ENCODE measurements at regions not wholly inside any gene's neighbourhood (a gene's known extent, or its start where the extent isn't known, plus 50 kb on each side); places are given as distances from the start of the nearest gene placed in this dataset.

- no peaks in the 10 kb centered on the region for H3K27me3 Mint-ChIP-seq (ENCODE audit: insufficient read depth, unreplicated experiment)
- no peaks in the 10 kb centered on the region for H3K4me1 Mint-ChIP-seq (ENCODE audit: low read depth, unreplicated experiment)
- no TSS peak for BruUV-seq (replicated peaks)
- intact Hi-C loops (cut with micrococcal nuclease; ENCODE audit: unreplicated experiment): no loop called here
- Histone ChIP-seq H3K4me1 (no peaks in the 10 kb centered on the region), H3K9me3 (no peaks in the 10 kb centered on the region), H3K27me3 (replicated peaks; ENCODE audit: control insufficient read depth, insufficient read depth, low read length) (no peaks in the 10 kb centered on the region), H3K36me3 (ENCODE audit: control insufficient read depth, insufficient read depth, low read length) (no peaks in the 10 kb centered on the region), H3K4me3 (ENCODE audit: low read depth, low read length) (no peak overlapping the region)
- H3K27ac Mint-ChIP-seq (ENCODE audit: unreplicated experiment): no peak overlapping the region
- no peaks in the 10 kb centered on the region for H3K9me3 Mint-ChIP-seq (ENCODE audit: unreplicated experiment)
- no peak overlapping the region for H3K4me3 Mint-ChIP-seq (ENCODE audit: unreplicated experiment)
- CTCF ChIA-PET: no interaction called here
- TF ChIP-seq CTCF (IDR thresholded peaks at IDR 0.05; ENCODE audit: insufficient read depth in 1 of 2, low read depth in 1 of 2, low read length in 1 of 2, severe bottlenecking in 1 of 2, unreplicated experiment in 1 of 2): no peak
- no peaks in the 10 kb centered on the region for H3K36me3 Mint-ChIP-seq (ENCODE audit: insufficient read depth, unreplicated experiment)
- no peak for DNase-seq
- POLR2A ChIA-PET: no interaction called here
Observed at GRCh38 chr2:193222454-193222853, 1027.7 kb upstream of the TMEFF2 start.

GRCh38 chr2:193219413-193219812, 1024.7 kb upstream of the TMEFF2 start:
- H3K4me1 Mint-ChIP-seq (ENCODE audit: low read depth, unreplicated experiment): no peaks in the 10 kb centered on the region
- CTCF ChIA-PET: no interaction called here
- no peak for DNase-seq
- no TSS peak for BruUV-seq (replicated peaks)
- Histone ChIP-seq H3K27me3 (replicated peaks; ENCODE audit: control insufficient read depth, insufficient read depth, low read length) (no peaks in the 10 kb centered on the region), H3K36me3 (ENCODE audit: control insufficient read depth, insufficient read depth, low read length) (no peaks in the 10 kb centered on the region), H3K9me3 (no peaks in the 10 kb centered on the region), H3K4me1 (no peaks in the 10 kb centered on the region), H3K4me3 (ENCODE audit: low read depth, low read length) (no peak overlapping the region)
- no peaks in the 10 kb centered on the region for H3K27me3 Mint-ChIP-seq (ENCODE audit: insufficient read depth, unreplicated experiment)
- H3K27ac Mint-ChIP-seq (ENCODE audit: unreplicated experiment): no peak overlapping the region
- intact Hi-C loops (cut with micrococcal nuclease; ENCODE audit: unreplicated experiment): no loop called here
- H3K9me3 Mint-ChIP-seq (ENCODE audit: unreplicated experiment): no peaks in the 10 kb centered on the region
- TF ChIP-seq CTCF (IDR thresholded peaks at IDR 0.05; ENCODE audit: insufficient read depth in 1 of 2, low read depth in 1 of 2, low read length in 1 of 2, severe bottlenecking in 1 of 2, unreplicated experiment in 1 of 2): no peak
- no peaks in the 10 kb centered on the region for H3K36me3 Mint-ChIP-seq (ENCODE audit: insufficient read depth, unreplicated experiment)
- POLR2A ChIA-PET: no interaction called here
- H3K4me3 Mint-ChIP-seq (ENCODE audit: unreplicated experiment): no peak overlapping the region

GRCh38 chr2:193201583-193201982, 1006.9 kb upstream of the TMEFF2 start:
- DNase-seq: no peak
- BruUV-seq (replicated peaks): no TSS peak
- H3K4me3 Mint-ChIP-seq (ENCODE audit: unreplicated experiment): no peak overlapping the region
- Histone ChIP-seq H3K4me1 (no peaks in the 10 kb centered on the region), H3K4me3 (ENCODE audit: low read depth, low read length) (no peak overlapping the region), H3K27me3 (replicated peaks; ENCODE audit: control insufficient read depth, insufficient read depth, low read length) (no peaks in the 10 kb centered on the region), H3K9me3 (no peaks in the 10 kb centered on the region), H3K36me3 (ENCODE audit: control insufficient read depth, insufficient read depth, low read length) (no peaks in the 10 kb centered on the region)
- H3K27me3 Mint-ChIP-seq (ENCODE audit: insufficient read depth, unreplicated experiment): no peaks in the 10 kb centered on the region
- H3K36me3 Mint-ChIP-seq (ENCODE audit: insufficient read depth, unreplicated experiment): no peaks in the 10 kb centered on the region
- H3K9me3 Mint-ChIP-seq (ENCODE audit: unreplicated experiment): peaks cover 14% of the 10 kb centered on the region
- TF ChIP-seq CTCF (IDR thresholded peaks at IDR 0.05; ENCODE audit: insufficient read depth in 1 of 2, low read depth in 1 of 2, low read length in 1 of 2, severe bottlenecking in 1 of 2, unreplicated experiment in 1 of 2): no peak
- no peak overlapping the region for H3K27ac Mint-ChIP-seq (ENCODE audit: unreplicated experiment)
- ChIA-PET POLR2A (no interaction called here), CTCF (no interaction called here)
- H3K4me1 Mint-ChIP-seq (ENCODE audit: low read depth, unreplicated experiment): no peaks in the 10 kb centered on the region
- intact Hi-C loops (cut with micrococcal nuclease; ENCODE audit: unreplicated experiment): no loop called here
